GM19463 (cell line): ENCODE measurements at regions not wholly inside any gene's neighbourhood (a gene's known extent, or its start where the extent isn't known, plus 50 kb on each side); places are given as distances from the start of the nearest gene placed in this dataset.

Experiments
- ATAC-seq: cut with Tn5 transposase; IDR thresholded peaks from one replicate; pipeline ENCODE4 v1.9.1; 2021; ENCODE audit warnings: mild to moderate bottlenecking, moderate library complexity; ENCODE audit not compliant: unreplicated experiment

DNA sequence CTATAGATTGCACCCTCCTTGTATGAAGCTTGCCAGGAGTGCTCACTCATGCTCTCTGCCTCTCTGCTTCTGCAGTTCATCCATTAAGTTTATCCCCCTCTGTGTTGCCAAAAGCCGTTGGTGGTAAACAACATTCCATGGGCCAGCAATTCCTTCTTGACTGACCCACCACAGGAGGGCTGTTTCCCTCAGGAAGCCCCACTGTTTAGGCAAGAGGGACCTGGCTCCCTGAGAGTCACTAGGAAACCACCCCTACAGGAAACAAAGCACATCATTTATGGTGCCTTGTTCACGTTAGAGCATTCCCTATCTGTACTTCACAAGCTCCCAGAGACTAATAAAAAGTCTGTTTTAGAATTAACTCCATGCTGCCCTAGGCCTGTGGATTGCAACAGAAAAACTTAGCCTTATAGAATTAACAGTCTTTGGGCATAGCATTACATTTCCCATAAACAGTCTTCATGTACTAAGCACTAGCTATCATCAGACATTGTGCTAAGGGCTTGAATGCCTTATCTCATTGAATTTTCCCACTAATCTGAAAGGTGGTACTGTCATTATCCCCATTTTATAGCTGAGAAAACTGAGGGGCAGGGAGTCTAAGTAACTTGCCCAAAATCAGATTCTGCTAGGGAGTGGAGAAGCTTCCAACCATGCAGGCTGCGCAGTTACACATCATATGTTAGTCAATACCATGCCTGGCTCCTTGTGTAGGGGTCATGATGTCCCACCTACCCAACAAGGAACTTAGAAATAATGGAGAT, 149.9 kb downstream of the SHQ1 start:
- no peak for ATAC-seq

DNA sequence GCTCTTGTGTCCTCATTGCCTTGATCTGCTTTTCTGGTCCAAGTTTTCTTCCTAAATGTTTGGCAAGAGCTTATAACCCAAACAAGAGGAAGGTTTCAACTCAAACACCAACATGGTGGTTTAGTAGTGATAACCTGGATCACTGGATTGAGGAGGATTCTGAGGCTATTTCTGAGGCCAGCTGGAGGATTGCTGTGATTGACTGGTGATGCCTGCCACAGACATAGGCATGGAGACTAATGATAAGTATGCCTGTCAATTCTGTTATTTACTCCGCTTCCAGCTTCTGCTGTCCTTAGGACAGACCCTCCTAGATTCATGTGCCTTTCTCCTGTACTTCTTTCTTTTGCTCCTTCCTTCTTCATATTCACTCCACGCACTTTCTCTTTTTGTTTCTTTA, 150.5 kb downstream of the SHQ1 start:
- no peak for ATAC-seq

DNA sequence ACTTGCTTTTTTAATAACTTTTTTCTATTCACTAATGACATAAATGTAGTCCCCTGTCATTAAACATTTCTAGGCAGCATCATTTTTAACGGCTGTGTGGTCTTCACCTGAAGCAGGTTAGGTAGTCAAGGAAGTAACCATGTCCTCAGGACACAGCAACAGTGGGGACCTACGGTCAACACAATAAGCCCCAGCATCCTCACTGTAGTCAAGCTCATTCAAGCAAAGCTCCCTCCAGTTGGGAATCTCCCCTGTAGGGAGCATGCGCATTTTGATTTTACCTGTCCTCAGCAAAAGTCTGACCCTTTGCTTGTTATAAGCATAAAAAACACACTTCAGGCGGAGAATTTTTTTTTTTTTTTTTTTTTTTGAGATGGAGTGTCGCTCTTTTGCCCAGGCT, 151.4 kb downstream of the SHQ1 start:
- ATAC-seq, result no peak

GRCh38 chr3:72694398-72694797, 153.8 kb downstream of the SHQ1 start:
- ATAC-seq, result no peak

DNA sequence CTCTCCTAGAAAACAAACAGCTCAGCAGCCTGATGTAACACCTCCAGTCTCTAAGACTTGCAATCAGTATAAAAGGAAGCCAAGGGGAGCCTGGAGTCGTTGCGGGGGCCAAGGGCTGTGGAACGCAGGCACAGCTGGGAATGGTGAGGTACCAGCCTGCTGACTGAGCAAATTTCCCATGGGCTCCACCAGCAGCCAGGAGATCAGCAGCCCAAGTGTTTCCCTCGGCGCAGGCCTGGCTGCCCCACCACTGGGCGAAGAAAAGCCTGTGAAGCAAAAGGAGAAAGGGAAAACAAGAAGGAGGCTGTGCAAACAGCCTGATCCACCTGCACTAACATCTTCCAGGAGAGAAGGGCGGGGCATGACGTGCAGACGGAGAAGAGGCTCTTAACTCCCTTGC, 155.3 kb downstream of the SHQ1 start:
- no peak for ATAC-seq

- no peak for ATAC-seq
These were observed 157.6 kb downstream of the SHQ1 start for GRCh38 chr3:72690629-72691028.

DNA sequence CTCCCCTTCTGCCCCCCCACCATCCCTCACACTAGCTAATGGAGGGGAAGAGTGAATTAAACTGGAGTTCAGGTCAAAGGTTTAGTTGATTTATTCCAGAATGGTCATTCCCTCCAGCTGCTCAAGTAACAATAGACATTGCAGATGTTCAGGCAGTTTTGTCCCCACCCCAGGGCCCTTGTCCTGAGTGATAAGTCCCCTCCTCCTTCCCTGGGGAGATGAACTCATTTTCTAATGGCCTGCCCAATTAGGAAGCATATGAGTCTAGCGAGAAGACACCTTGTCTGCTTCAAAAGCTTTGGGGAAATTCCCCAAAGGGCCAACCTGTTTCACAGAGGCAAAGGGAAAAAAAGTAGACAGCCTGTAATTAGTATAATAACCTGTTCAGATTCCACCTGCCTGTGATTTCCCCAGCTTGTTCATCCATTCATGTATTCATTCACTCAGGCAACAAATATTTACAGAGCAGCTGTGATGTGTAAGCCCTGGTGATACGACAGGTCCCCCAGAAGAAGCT, 165.3 kb downstream of the SHQ1 start:
- ATAC-seq, result peak; percentile 75

- no peak for ATAC-seq
These were observed 166.6 kb downstream of the SHQ1 start for GRCh38 chr3:72681598-72681997.

- no peak for ATAC-seq
These were observed 167.5 kb downstream of the SHQ1 start for GRCh38 chr3:72680766-72681165.

- ATAC-seq, result no peak
These were observed 168.6 kb downstream of the SHQ1 start for GRCh38 chr3:72679540-72680198.

GRCh38 chr3:72678867-72679266, 169.4 kb downstream of the SHQ1 start:
- ATAC-seq, result no peak

DNA sequence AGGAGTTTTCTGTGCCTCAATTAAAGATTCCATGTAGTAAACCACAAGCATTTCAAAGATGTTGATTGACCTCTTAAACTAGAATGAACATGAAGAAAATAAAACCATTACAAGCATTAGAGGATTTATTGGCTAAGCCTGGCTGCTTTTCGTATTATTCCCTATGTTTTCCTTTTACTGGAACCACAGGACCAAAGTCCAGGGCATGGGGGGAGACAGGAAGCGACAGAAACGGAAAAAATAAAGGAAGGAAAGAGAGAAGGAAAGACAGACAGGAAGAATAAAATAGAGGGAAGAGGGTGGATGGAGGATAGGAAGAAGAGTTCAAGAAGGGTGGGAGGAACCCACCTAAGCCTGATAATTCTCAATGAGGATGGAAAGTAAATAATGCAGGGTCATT, 169.9 kb downstream of the SHQ1 start:
- no peak for ATAC-seq

DNA sequence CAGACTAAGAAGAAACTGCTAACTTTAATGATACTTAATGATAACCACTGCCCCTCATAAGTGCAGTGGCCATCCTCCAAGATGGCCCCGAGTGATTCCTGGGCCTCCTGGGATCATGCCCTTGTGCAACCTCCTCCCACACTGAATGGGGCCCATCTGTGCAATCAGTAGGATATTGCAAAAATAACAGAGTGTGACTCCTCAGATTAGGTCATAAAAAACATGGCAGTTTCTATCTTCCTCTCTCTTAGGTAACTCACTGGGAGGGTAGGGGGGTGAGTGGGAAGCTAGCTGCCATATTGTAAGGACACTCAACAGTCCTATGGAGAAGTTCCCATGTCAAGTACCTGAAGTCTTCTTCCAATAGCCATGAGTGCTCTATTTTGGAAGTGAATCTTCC, 173.0 kb downstream of the SHQ1 start:
- no peak for ATAC-seq

DNA sequence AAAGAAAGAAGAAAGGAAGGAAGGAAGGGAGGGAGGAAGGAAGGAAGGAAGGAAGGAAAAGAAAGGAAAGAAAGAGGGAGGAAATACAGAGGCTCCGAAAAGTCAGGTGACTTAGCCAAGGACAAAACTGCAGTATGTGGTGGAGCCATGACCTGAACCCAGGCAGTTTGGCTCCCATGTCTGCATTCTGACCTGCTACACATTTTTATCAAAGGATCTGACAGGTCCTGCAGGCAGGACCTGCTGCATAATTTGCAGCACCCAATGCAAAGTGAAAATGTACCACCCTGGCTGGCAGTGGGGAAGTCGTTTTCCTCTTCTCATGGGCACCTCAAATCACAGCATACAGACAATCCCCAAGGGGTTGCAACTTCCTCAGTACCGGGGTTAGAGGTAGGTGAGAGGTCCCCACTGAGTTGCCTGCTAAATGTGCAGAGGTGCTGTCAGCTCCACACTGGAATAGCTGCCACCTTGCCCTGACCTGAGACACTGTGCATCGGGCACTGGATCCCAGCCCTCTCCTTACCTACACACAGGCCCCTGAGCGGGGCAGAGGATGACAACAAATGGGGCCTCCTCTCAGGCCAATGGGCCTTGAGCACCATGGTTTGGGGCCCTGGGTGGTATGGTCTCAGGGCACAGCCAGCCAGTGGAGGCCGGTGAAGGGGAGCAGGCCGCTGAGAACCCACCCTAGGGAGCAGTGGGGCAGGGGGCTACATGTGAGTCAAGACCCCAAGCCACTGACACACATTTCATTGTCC, 175.1 kb downstream of the SHQ1 start:
- no peak for ATAC-seq

GRCh38 chr3:72669224-72669623, 179.0 kb downstream of the SHQ1 start:
- no peak for ATAC-seq

GRCh38 chr3:72666447-72666755, 181.8 kb downstream of the SHQ1 start:
- no peak for ATAC-seq

DNA sequence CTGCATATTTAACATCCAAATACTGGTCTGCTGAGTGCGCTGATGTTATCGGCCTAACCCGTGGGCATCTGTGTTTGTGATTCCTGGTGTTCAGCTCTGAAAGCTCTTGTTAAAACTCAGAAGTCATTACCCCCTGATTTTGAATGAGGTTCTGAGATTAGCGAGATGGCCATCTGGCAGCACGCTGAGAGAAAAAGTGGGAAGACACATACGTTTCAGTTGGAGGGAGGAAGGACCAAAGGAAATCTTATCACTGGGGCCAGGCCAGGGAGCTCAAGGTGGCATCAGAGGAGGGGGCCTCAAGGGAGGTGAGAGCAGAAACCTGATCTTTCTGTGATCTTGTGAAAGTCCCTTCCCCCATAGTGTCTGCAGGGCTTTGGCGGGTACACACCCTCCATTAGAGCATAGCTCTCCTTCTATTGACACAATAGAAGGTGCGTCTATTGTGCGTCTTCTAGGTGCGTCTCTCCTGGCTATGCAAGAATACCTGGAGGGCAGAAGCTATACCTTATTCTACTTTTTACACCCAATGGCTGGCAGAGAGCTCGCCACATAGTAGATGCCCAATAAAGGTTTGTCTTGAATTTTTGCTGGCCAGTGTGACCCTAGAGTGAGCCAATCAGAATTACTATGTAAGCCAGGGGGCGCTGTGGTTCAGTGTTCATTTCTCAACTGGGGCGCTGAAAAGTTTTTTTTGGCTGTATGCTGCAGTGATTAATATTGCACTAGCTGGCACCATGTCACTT, 182.4 kb downstream of the SHQ1 start:
- ATAC-seq, result no peak

GRCh38 chr3:72665103-72665502, 183.1 kb downstream of the SHQ1 start:
- ATAC-seq, result no peak

DNA sequence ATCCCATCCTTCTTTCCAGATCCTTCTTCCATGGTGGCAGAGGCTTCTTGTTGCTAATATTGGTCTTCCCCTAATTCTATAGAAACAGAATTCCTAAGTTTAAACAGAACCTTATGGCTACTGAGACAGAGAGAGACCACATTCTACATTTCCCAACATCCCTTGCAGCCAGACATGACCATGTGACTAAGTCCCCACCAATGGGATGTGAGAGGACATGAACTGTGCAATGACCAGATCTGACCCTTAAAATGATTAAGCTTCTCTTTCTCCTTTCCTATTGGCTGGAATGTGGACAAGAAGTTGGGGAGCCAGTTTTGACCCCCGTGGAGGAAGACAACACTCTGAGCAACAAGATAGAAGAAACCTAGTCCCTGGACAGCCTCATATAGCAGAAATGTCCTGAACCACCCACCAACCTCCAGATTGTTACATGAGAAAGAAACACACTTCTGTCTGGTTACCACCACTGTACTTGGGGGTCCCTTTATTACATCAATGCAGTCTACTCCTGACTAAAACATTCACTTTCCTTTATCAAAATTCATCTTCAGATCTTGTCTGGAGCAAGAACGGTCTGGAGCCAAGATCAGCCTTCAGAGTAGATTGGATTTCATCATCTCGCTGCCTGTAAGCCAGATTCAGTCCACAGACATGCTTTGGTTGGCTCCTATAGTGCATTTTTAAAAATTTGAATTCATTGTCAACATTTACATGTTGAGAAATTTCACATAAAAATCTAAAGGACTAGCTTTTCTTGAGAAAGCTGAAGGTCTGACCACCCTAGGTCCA, 183.9 kb downstream of the SHQ1 start:
- no peak for ATAC-seq

DNA sequence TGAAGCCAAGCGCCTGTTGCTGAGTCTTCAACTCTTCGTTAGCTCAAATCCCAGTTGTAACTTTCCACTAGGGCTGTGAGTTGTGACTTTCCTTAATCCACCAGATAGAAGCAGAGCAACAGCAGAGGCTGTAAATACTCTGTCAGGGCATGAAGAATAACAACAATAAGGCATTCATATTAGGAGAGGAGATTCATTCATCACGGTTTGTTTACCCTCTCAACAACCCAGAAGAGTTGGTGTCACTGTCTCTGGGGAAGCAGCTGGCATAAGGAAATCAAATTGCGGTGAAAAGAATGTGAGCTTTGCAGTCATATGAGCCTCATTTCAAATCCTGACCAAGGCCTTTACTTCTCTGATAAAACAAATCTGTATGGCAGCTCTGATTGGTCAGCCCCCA, 184.8 kb downstream of the SHQ1 start:
- no peak for ATAC-seq

DNA sequence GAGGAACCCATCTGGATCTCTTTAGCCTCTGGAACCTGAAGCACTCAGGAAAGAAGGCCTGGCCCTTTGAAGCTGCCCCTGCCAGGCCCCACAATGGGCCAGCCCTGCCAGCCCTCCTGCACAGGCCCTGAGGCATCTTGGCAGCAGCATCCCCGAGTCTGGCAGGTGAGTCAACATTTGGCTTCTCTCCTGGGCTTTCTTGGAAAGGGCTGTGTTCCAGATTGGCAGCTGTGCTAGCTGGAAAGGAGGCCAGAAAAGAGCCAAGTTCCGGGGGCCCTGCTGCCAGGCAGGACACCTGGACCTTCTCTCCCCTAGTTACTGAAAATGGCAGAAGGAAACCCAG, 187.2 kb downstream of the SHQ1 start:
- no peak for ATAC-seq
